ENCODE measurements at regions not wholly inside any gene's neighbourhood (a gene's known extent, or its start where the extent isn't known, plus 50 kb on each side); places are given as distances from the start of the nearest gene placed in this dataset.

- H3K27me3 ChIP-seq (ENCODE audit: control insufficient read depth, insufficient read depth, low read length), result no peaks in the 10 kb centered on the region
- no peak overlapping the region for H3K9ac ChIP-seq (ENCODE audit: low read depth, low read length)
- H3K27ac ChIP-seq (ENCODE audit: low read depth, low read length), result no peak overlapping the region
- H3K9me3 ChIP-seq (ENCODE audit: control insufficient read depth, insufficient read depth, low read length), result no peaks in the 10 kb centered on the region; the same call in 1 of the 2 replicates
- no peaks in the 10 kb centered on the region for H3K36me3 ChIP-seq (ENCODE audit: control insufficient read depth, insufficient read depth, low read length)
- H3K4me1 ChIP-seq (ENCODE audit: control insufficient read depth, insufficient read depth, low read length), result no peaks in the 10 kb centered on the region
- H3K4me3 ChIP-seq (ENCODE audit: low read depth, low read length), result no peak overlapping the region
Measured at GRCh38 chr5:2284678-2285077, 402.0 kb upstream of the IRX4 start.

DNA sequence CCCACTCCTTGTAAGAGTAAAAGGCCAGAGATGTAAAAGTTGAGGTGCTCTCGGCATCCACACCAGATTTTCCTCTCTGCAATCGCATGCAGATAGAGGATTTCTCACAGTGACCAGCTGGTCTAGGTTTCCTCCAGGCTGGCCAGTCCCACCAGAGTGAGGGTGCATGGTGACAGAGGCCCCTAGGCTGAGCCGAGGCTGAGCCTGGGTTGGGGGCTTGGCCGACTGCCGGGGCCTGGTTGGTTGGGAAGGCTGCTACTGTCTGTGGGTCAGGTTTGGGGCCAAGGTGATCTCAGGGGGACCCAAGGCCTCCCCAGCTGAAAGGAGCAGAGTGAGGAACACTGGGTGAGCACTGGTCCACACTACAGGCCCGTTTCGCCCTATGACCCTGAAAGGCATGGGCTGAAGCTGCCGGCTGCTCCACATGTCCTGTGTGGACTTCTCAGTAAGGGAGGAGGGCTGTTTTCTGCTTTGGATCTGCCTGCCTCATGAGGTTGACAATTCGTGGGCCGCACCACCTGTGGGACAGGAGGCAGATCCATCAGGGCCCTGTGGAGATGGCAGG lies 400.8 kb upstream of the IRX4 start:
- Histone ChIP-seq H3K9ac (ENCODE audit: low read depth, low read length) (no peak overlapping the region), H3K4me3 (ENCODE audit: low read depth, low read length) (no peak overlapping the region), H3K4me1 (ENCODE audit: control insufficient read depth, insufficient read depth, low read length) (no peaks in the 10 kb centered on the region), H3K36me3 (ENCODE audit: control insufficient read depth, insufficient read depth, low read length) (no peaks in the 10 kb centered on the region), H3K27ac (ENCODE audit: low read depth, low read length) (no peak overlapping the region), H3K9me3 (ENCODE audit: control insufficient read depth, insufficient read depth, low read length) (no peaks in the 10 kb centered on the region; the same call in 1 of the 2 replicates), H3K27me3 (ENCODE audit: control insufficient read depth, insufficient read depth, low read length) (no peaks in the 10 kb centered on the region)

GRCh38 chr5:2282893-2283292 lies 400.2 kb upstream of the IRX4 start:
- Histone ChIP-seq H3K27ac (ENCODE audit: low read depth, low read length) (no peak overlapping the region), H3K4me1 (ENCODE audit: control insufficient read depth, insufficient read depth, low read length) (no peaks in the 10 kb centered on the region), H3K27me3 (ENCODE audit: control insufficient read depth, insufficient read depth, low read length) (no peaks in the 10 kb centered on the region), H3K4me3 (ENCODE audit: low read depth, low read length) (no peak overlapping the region), H3K9ac (ENCODE audit: low read depth, low read length) (no peak overlapping the region), H3K36me3 (ENCODE audit: control insufficient read depth, insufficient read depth, low read length) (no peaks in the 10 kb centered on the region), H3K9me3 (ENCODE audit: control insufficient read depth, insufficient read depth, low read length) (no peaks in the 10 kb centered on the region; the same call in 1 of the 2 replicates)

- Histone ChIP-seq H3K27ac (ENCODE audit: low read depth, low read length) (no peak overlapping the region), H3K9ac (ENCODE audit: low read depth, low read length) (no peak overlapping the region), H3K4me1 (ENCODE audit: control insufficient read depth, insufficient read depth, low read length) (no peaks in the 10 kb centered on the region), H3K9me3 (ENCODE audit: control insufficient read depth, insufficient read depth, low read length) (no peaks in the 10 kb centered on the region; the same call in 1 of the 2 replicates), H3K36me3 (ENCODE audit: control insufficient read depth, insufficient read depth, low read length) (no peaks in the 10 kb centered on the region), H3K4me3 (ENCODE audit: low read depth, low read length) (no peak overlapping the region), H3K27me3 (ENCODE audit: control insufficient read depth, insufficient read depth, low read length) (no peaks in the 10 kb centered on the region)
Measured at GRCh38 chr5:2282034-2282690, 399.4 kb upstream of the IRX4 start.

DNA sequence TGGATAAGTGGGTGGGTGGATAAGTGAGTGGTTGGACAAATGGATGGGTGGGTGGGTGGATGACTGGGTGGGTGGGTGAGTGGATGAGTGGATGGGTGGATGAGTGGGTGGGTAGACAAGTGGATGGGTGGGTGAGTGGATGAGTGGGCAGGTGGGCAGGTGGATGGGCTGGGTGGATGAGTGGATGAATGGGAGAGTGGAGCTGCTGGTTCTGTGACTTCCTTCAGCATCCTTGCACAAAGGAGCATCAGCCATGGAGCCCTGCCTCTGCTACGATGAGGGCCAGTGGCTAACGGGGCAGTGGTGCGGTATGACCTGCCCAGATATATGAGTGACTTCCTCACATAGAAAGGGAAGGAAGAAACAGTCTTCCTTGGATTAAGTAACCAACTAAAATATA lies 398.7 kb upstream of the IRX4 start:
- Histone ChIP-seq H3K9ac (ENCODE audit: low read depth, low read length) (no peak overlapping the region), H3K27me3 (ENCODE audit: control insufficient read depth, insufficient read depth, low read length) (no peaks in the 10 kb centered on the region), H3K9me3 (ENCODE audit: control insufficient read depth, insufficient read depth, low read length) (no peaks in the 10 kb centered on the region; the same call in 1 of the 2 replicates), H3K27ac (ENCODE audit: low read depth, low read length) (no peak overlapping the region), H3K4me3 (ENCODE audit: low read depth, low read length) (no peak overlapping the region), H3K36me3 (ENCODE audit: control insufficient read depth, insufficient read depth, low read length) (no peaks in the 10 kb centered on the region), H3K4me1 (ENCODE audit: control insufficient read depth, insufficient read depth, low read length) (no peaks in the 10 kb centered on the region)

DNA sequence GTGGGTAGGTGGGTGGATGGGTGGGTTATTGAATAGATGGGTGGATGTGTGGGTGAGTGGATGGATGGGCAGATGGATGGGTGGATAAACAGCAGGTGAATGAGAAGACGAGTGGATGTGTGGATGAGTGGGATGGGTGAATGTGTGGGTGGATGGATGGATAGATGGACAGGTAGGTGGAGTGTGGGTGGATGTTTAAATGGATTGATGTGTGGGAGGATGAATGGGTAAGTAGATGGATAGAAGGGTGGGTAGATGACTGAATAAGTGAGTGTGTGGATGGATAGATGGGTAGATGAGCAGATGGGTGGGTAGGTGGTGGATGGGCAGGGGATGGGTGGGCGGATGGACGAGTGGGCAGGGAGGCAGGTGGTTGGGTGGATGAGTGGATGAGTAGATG lies 397.6 kb upstream of the IRX4 start:
- H3K9me3 ChIP-seq (ENCODE audit: control insufficient read depth, insufficient read depth, low read length), result no peaks in the 10 kb centered on the region
- H3K9ac ChIP-seq (ENCODE audit: low read depth, low read length), result no peak overlapping the region
- H3K27ac ChIP-seq (ENCODE audit: low read depth, low read length), result no peak overlapping the region
- no peak overlapping the region for H3K4me3 ChIP-seq (ENCODE audit: low read depth, low read length)
- H3K4me1 ChIP-seq (ENCODE audit: control insufficient read depth, insufficient read depth, low read length), result no peaks in the 10 kb centered on the region
- H3K27me3 ChIP-seq (ENCODE audit: control insufficient read depth, insufficient read depth, low read length), result no peaks in the 10 kb centered on the region
- no peaks in the 10 kb centered on the region for H3K36me3 ChIP-seq (ENCODE audit: control insufficient read depth, insufficient read depth, low read length)

- Histone ChIP-seq H3K4me1 (ENCODE audit: control insufficient read depth, insufficient read depth, low read length) (no peaks in the 10 kb centered on the region), H3K27me3 (ENCODE audit: control insufficient read depth, insufficient read depth, low read length) (no peaks in the 10 kb centered on the region), H3K9ac (ENCODE audit: low read depth, low read length) (no peak overlapping the region), H3K4me3 (ENCODE audit: low read depth, low read length) (no peak overlapping the region), H3K36me3 (ENCODE audit: control insufficient read depth, insufficient read depth, low read length) (no peaks in the 10 kb centered on the region), H3K27ac (ENCODE audit: low read depth, low read length) (no peak overlapping the region), H3K9me3 (ENCODE audit: control insufficient read depth, insufficient read depth, low read length) (no peaks in the 10 kb centered on the region)
Measured at GRCh38 chr5:2278825-2279456, 396.2 kb upstream of the IRX4 start.

DNA sequence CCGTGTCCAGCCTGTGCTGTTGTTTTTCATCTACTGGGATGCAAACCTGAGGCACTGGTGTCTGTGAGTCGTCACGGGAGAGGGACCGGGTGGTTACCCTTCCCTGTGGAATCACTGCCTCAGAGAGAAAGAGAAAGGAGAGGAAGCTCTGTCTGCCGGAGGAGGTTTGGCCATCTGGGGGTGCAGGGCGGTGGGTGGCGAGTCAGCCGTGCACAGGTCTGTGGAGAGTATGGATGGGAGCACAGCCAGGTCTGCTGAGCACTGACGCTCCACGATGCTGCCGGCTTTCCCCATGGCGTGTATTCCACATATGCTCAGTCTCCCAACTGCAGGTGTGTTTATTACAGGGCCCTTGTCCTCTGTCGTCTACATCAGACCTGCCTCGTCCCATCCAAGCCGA lies 395.2 kb upstream of the IRX4 start:
- Histone ChIP-seq H3K9me3 (ENCODE audit: control insufficient read depth, insufficient read depth, low read length) (no peaks in the 10 kb centered on the region), H3K4me1 (ENCODE audit: control insufficient read depth, insufficient read depth, low read length) (no peaks in the 10 kb centered on the region), H3K4me3 (ENCODE audit: low read depth, low read length) (no peak overlapping the region), H3K27ac (ENCODE audit: low read depth, low read length) (no peak overlapping the region), H3K27me3 (ENCODE audit: control insufficient read depth, insufficient read depth, low read length) (no peaks in the 10 kb centered on the region), H3K9ac (ENCODE audit: low read depth, low read length) (no peak overlapping the region), H3K36me3 (ENCODE audit: control insufficient read depth, insufficient read depth, low read length) (no peaks in the 10 kb centered on the region)

DNA sequence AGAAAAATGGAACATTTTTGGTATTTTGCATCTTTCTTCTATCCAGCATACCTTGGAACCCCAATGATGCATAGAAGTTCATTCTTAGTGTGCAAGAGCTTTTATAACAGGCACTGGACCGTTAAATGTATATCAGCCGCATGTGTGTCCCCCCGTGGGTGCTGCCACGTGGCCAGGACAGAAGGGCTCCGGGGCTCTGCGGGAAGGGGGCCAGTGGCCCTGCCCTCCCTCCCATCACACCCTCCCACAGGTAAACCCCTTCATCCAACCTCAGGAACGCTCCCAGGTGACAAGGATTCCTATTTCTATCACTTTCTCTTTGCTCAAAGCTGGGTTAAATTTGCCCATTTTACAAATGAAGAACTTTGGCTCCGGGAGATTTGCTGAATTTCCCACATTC lies 393.4 kb upstream of the IRX4 start:
- no peak overlapping the region for H3K27ac ChIP-seq (ENCODE audit: low read depth, low read length)
- no peaks in the 10 kb centered on the region for H3K4me1 ChIP-seq (ENCODE audit: control insufficient read depth, insufficient read depth, low read length)
- no peak overlapping the region for H3K9ac ChIP-seq (ENCODE audit: low read depth, low read length)
- H3K4me3 ChIP-seq (ENCODE audit: low read depth, low read length), result no peak overlapping the region
- H3K27me3 ChIP-seq (ENCODE audit: control insufficient read depth, insufficient read depth, low read length), result no peaks in the 10 kb centered on the region
- no peaks in the 10 kb centered on the region for H3K36me3 ChIP-seq (ENCODE audit: control insufficient read depth, insufficient read depth, low read length)
- no peaks in the 10 kb centered on the region for H3K9me3 ChIP-seq (ENCODE audit: control insufficient read depth, insufficient read depth, low read length)

- H3K9ac ChIP-seq (ENCODE audit: low read depth, low read length), result no peak overlapping the region
- H3K9me3 ChIP-seq (ENCODE audit: control insufficient read depth, insufficient read depth, low read length), result no peaks in the 10 kb centered on the region
Measured at GRCh38 chr5:2272755-2273154, 390.0 kb upstream of the IRX4 start.

DNA sequence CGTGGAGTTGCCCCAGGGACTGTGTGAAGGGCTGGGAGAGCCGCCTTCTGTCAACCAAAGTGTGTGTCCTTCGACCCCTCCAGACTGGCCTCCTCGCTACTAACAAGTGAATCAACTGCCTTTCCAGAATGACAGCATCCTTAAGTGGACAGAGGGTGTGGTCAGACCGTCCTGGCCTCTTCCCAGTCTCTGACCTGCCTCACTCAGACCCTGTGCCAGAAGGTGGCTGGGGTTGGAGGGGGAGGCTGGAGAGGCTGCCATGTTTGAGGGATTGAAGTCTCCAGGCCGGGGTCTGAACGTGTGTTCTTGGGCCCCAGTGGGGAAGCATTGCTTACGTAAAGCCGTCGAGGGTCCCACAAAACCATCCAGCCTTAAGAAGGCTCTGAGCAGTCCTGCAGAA lies 389.3 kb upstream of the IRX4 start:
- no peak overlapping the region for H3K4me3 ChIP-seq (ENCODE audit: low read depth, low read length)
- H3K36me3 ChIP-seq (ENCODE audit: control insufficient read depth, insufficient read depth, low read length), result no peaks in the 10 kb centered on the region
- H3K9ac ChIP-seq (ENCODE audit: low read depth, low read length), result no peak overlapping the region
- no peaks in the 10 kb centered on the region for H3K9me3 ChIP-seq (ENCODE audit: control insufficient read depth, insufficient read depth, low read length)
- no peaks in the 10 kb centered on the region for H3K4me1 ChIP-seq (ENCODE audit: control insufficient read depth, insufficient read depth, low read length)
- H3K27me3 ChIP-seq (ENCODE audit: control insufficient read depth, insufficient read depth, low read length), result no peaks in the 10 kb centered on the region
- no peak overlapping the region for H3K27ac ChIP-seq (ENCODE audit: low read depth, low read length)

More at GRCh38 chr5:2272755-2273154, 390.0 kb upstream of the IRX4 start:
- no peak overlapping the region for H3K27ac ChIP-seq (ENCODE audit: low read depth, low read length)
- H3K36me3 ChIP-seq (ENCODE audit: control insufficient read depth, insufficient read depth, low read length), result no peaks in the 10 kb centered on the region
- H3K4me1 ChIP-seq (ENCODE audit: control insufficient read depth, insufficient read depth, low read length), result no peaks in the 10 kb centered on the region
- H3K27me3 ChIP-seq (ENCODE audit: control insufficient read depth, insufficient read depth, low read length), result no peaks in the 10 kb centered on the region
- no peak overlapping the region for H3K4me3 ChIP-seq (ENCODE audit: low read depth, low read length)
